KMS-11 (cell line): ENCODE measurements at regions not wholly inside any gene's neighbourhood (a gene's known extent, or its start where the extent isn't known, plus 50 kb on each side); places are given as distances from the start of the nearest gene placed in this dataset.

Source experiments
- H2AFZ ChIP-seq: fragments of 200-600 bp; sonication (generic); 2 replicates; pipeline ENCODE4 v1.6.1; 2016; ENCODE audit warnings: antibody characterized with exemption, mixed run types, low read depth
- H3K27ac ChIP-seq: fragments of 200-600 bp; sonication (generic); 2 replicates; pipeline ENCODE4 v1.6.1; 2016; ENCODE audit warnings: mild to moderate bottlenecking, mixed run types
- H3K27me3 ChIP-seq: fragments of 200-600 bp; sonication (generic); 2 replicates; pipeline ENCODE4 v1.6.1; 2017; ENCODE audit warnings: mild to moderate bottlenecking, low read depth, mixed run types, moderate library complexity; ENCODE audit not compliant: insufficient read depth
- H3K36me3 ChIP-seq: fragments of 200-600 bp; sonication (generic); 2 replicates; pipeline ENCODE4 v1.6.1; 2017; ENCODE audit warnings: mild to moderate bottlenecking, mixed run types; ENCODE audit not compliant: insufficient read depth
- H3K4me1 ChIP-seq: fragments of 200-600 bp; sonication (generic); 2 replicates; pipeline ENCODE4 v1.6.1; 2016; ENCODE audit warnings: mild to moderate bottlenecking, low read depth, mixed run types; ENCODE audit not compliant: poor library complexity, severe bottlenecking
- H3K4me2 ChIP-seq: fragments of 200-600 bp; sonication (generic); 2 replicates; pipeline ENCODE4 v1.7.0; 2016; ENCODE audit warnings: mild to moderate bottlenecking, mixed run types
- H3K4me3 ChIP-seq: fragments of 200-600 bp; sonication (generic); IDR thresholded peaks from 2 replicates; pipeline ENCODE4 v1.6.1; 2017; ENCODE audit warnings: low read depth, low read length, mixed read lengths; ENCODE audit not compliant: insufficient read depth
- H3K79me2 ChIP-seq: fragments of 200-600 bp; sonication (generic); 2 replicates; pipeline ENCODE4 v1.6.1; 2016; ENCODE audit warnings: low read depth, mixed run types; ENCODE audit not compliant: insufficient read depth
- H3K9ac ChIP-seq: fragments of 200-600 bp; sonication (generic); 2 replicates; pipeline ENCODE4 v1.6.1; 2016; ENCODE audit warnings: mild to moderate bottlenecking, mixed run types
- H4K20me1 ChIP-seq: fragments of 200-600 bp; sonication (generic); 2 replicates; pipeline ENCODE4 v1.6.1; 2016; ENCODE audit warnings: mild to moderate bottlenecking, mixed run types; ENCODE audit not compliant: insufficient read depth
- TF ChIP-seq, protein P1 (sequence below): fragments of 200-600 bp; sonication (generic); conservative IDR thresholded peaks from 2 replicates; pipeline ENCODE4 v1.6.1; 2017; ENCODE audit warnings: low read depth, mild to moderate bottlenecking, antibody characterized with exemption, low read length, moderate library complexity, mixed read lengths

DNA sequence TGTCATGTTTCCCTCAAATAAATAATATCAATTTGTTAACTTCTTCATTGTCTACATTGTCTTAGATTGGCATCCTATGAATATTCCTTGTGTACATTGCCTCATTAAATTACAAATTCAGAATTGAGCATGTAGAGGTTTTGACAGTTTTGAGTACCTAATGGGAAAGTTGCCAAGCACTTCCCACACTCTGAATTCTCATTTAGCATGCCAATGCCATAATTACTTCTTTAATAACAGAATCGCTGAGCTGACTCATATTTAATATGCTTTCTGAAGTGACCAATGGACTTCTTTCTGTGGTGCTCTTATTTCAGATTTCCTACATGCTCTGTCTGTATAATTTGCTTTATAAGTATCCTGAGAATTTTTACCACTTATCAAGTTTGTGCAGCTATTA lies 114.4 kb upstream of the NOL4 start:
- Histone ChIP-seq H3K27ac (no peak overlapping the region), H3K36me3 (no peaks in the 10 kb centered on the region), H2AFZ (no peak overlapping the region), H3K27me3 (no peaks in the 10 kb centered on the region), H3K4me2 (no peak overlapping the region), H3K4me1 (no peaks in the 10 kb centered on the region), H4K20me1 (no peaks in the 10 kb centered on the region), H3K4me3 (no peak overlapping the region), H3K79me2 (no peaks in the 10 kb centered on the region), H3K9ac (no peak overlapping the region)
- TF ChIP-seq, protein P1, sequence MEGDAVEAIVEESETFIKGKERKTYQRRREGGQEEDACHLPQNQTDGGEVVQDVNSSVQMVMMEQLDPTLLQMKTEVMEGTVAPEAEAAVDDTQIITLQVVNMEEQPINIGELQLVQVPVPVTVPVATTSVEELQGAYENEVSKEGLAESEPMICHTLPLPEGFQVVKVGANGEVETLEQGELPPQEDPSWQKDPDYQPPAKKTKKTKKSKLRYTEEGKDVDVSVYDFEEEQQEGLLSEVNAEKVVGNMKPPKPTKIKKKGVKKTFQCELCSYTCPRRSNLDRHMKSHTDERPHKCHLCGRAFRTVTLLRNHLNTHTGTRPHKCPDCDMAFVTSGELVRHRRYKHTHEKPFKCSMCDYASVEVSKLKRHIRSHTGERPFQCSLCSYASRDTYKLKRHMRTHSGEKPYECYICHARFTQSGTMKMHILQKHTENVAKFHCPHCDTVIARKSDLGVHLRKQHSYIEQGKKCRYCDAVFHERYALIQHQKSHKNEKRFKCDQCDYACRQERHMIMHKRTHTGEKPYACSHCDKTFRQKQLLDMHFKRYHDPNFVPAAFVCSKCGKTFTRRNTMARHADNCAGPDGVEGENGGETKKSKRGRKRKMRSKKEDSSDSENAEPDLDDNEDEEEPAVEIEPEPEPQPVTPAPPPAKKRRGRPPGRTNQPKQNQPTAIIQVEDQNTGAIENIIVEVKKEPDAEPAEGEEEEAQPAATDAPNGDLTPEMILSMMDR = no peak

GRCh38 chr18:34342960-34343359 lies 118.2 kb upstream of the NOL4 start:
- Histone ChIP-seq H4K20me1 (no peaks in the 10 kb centered on the region), H3K4me3 (no peak overlapping the region), H3K79me2 (no peaks in the 10 kb centered on the region), H3K9ac (no peak overlapping the region), H3K27ac (no peak overlapping the region), H2AFZ (no peak overlapping the region), H3K36me3 (no peaks in the 10 kb centered on the region), H3K4me2 (no peak overlapping the region), H3K4me1 (no peaks in the 10 kb centered on the region), H3K27me3 (no peaks in the 10 kb centered on the region)
- TF ChIP-seq, protein P1 = no peak

GRCh38 chr18:34345738-34346137 lies 121.0 kb upstream of the NOL4 start:
- Histone ChIP-seq H3K27me3 (no peaks in the 10 kb centered on the region), H4K20me1 (no peaks in the 10 kb centered on the region), H3K4me2 (no peak overlapping the region), H3K79me2 (no peaks in the 10 kb centered on the region), H3K9ac (no peak overlapping the region), H3K36me3 (no peaks in the 10 kb centered on the region), H3K4me1 (no peaks in the 10 kb centered on the region), H3K4me3 (no peak overlapping the region), H3K27ac (no peak overlapping the region), H2AFZ (no peak overlapping the region)
- TF ChIP-seq, protein P1 = no peak

DNA sequence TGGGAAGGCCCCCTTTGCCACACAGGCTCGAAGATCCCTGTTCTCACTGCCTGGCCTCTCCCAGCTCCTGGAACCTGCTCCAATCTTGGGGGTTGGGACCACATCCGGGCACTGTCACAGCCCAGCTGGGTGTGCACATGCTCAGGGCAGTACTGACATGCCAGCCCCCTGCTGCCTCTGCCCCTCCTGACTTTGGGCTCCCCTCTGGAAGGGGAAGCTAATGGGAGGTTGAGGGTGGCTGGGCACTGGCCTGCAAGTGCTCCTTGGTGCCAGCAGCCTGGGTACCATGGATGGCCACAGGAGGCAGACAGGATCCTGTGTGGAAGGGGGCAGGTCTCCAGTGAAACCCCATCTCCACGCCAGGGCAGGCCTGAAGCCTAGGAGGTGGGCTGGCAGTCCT lies 126.1 kb upstream of the NOL4 start:
- no peak overlapping the region for H3K27ac ChIP-seq
- no peaks in the 10 kb centered on the region for H3K79me2 ChIP-seq
- no peak overlapping the region for H3K4me3 ChIP-seq
- no peaks in the 10 kb centered on the region for H3K4me1 ChIP-seq
- no peaks in the 10 kb centered on the region for H3K36me3 ChIP-seq
- H3K4me2 ChIP-seq = no peak overlapping the region
- no peak overlapping the region for H2AFZ ChIP-seq
- H4K20me1 ChIP-seq = no peaks in the 10 kb centered on the region
- no peaks in the 10 kb centered on the region for H3K27me3 ChIP-seq
- no peak overlapping the region for H3K9ac ChIP-seq
- TF ChIP-seq, protein P1 = no peak
